CD4-positive, alpha-beta T cell (primary cell): ENCODE measurements at regions not wholly inside any gene's neighbourhood (a gene's known extent, or its start where the extent isn't known, plus 50 kb on each side); places are given as distances from the start of the nearest gene placed in this dataset.

Experiments used
- ATAC-seq: fragments of 200-7000 bp; cut with Tn5 transposase; one replicate; pipeline ENCODE4 v1.10.0; 2022; ENCODE audit warnings: mild to moderate bottlenecking; ENCODE audit not compliant: poor library complexity
- CTCF ChIA-PET: fragments of 350-600 bp; sonication (Branson Sonifier 250); formaldehyde crosslinking; loops from one replicate; lab custom pipeline; 2021; ENCODE audit warnings: antibody characterized with exemption, inconsistent platforms; lab: Charles Lee
- POLR2A ChIA-PET: fragments of 350-600 bp; sonication (Branson Sonifier 250); formaldehyde crosslinking; loops from one replicate; lab custom pipeline; 2021; ENCODE audit warnings: antibody characterized with exemption, inconsistent platforms; lab: Charles Lee
- DNase-seq, 14 experiments: peaks; one replicate each; pipeline ENCODE4 v3.0.0-alpha.2; 2013 to 2020; ENCODE audit warnings: mixed read lengths in 2 of 14
- H3K27ac ChIP-seq, 2 donors: one replicate each; pipeline versions ENCODE4 v1.5.1 to v1.7.0; 2013; ENCODE audit warnings: low read length in 2 of 2, low read depth in 1 of 2, mild to moderate bottlenecking in 1 of 2
- H3K27me3 ChIP-seq, 2 experiments: 1 replicate in 1 of 2; 2 replicates in 1 of 2; pipeline versions ENCODE4 v1.6.1 to v1.7.0; 2013; ENCODE audit warnings: low read length in 2 of 2, control low read depth in 1 of 2, mild to moderate bottlenecking in 1 of 2, moderate library complexity in 1 of 2; ENCODE audit not compliant: insufficient read depth in 2 of 2, control insufficient read depth in 1 of 2
- H3K36me3 ChIP-seq: one replicate; pipeline ENCODE4 v1.6.1; 2013; ENCODE audit warnings: low read length, control low read depth; ENCODE audit not compliant: insufficient read depth
- H3K4me1 ChIP-seq: one replicate; pipeline ENCODE4 v1.6.1; 2013; ENCODE audit warnings: low read length, control low read depth; ENCODE audit not compliant: insufficient read depth
- H3K4me3 ChIP-seq: one replicate; pipeline ENCODE4 v1.5.1; 2013; ENCODE audit warnings: mild to moderate bottlenecking, low read length, moderate library complexity
- H3K9me3 ChIP-seq, 2 experiments: 1 replicate in 1 of 2; 2 replicates in 1 of 2; pipeline versions ENCODE4 v1.6.1 to v1.7.0; 2013; ENCODE audit warnings: low read length in 2 of 2, mild to moderate bottlenecking in 2 of 2, control low read depth in 1 of 2, moderate library complexity in 1 of 2; ENCODE audit not compliant: control insufficient read depth in 1 of 2, insufficient read depth in 1 of 2
- H3K27ac Mint-ChIP-seq: one replicate; pipeline ENCODE4 v1.8.0; 2020; ENCODE audit warnings: mixed read lengths
- H3K27me3 Mint-ChIP-seq: one replicate; pipeline ENCODE4 v1.8.0; 2021; ENCODE audit warnings: mixed read lengths
- H3K36me3 Mint-ChIP-seq: one replicate; pipeline ENCODE4 v1.8.0; 2021; ENCODE audit warnings: low read depth, mixed read lengths
- H3K4me1 Mint-ChIP-seq: one replicate; pipeline ENCODE4 v1.8.0; 2021; ENCODE audit warnings: low read depth, mixed read lengths
- H3K4me3 Mint-ChIP-seq: one replicate; pipeline ENCODE4 v1.8.0; 2020; ENCODE audit warnings: mild to moderate bottlenecking, mixed read lengths
- H3K9me3 Mint-ChIP-seq: one replicate; pipeline ENCODE4 v1.8.0; 2020; ENCODE audit warnings: mixed read lengths
- CTCF ChIP-seq: fragments of 200-600 bp; IDR thresholded peaks from one replicate; pipeline ENCODE4 v1.8.0; 2022; ENCODE audit warnings: antibody characterized with exemption, mild to moderate bottlenecking
- intact Hi-C, 2 experiments: fragments of 100-400 bp; cut with DNase I in 1 of 2; cut with micrococcal nuclease in 1 of 2; formaldehyde crosslinking; loops; one replicate each; pipeline versions ENCODE4 v1.15.1 to v1.9.0; 2023 to 2025; cut with DNase I, micrococcal nuclease

GRCh38 chr1:101399222-101399621, 162.4 kb downstream of the S1PR1 start:
- Mint-ChIP-seq H3K4me1 (no peaks in the 10 kb centered on the region), H3K36me3 (no peaks in the 10 kb centered on the region), H3K9me3 (no peaks in the 10 kb centered on the region), H3K27me3 (peaks cover 4% of the 10 kb centered on the region), H3K27ac (no peak overlapping the region), H3K4me3 (no peak overlapping the region)
- ChIA-PET POLR2A (no interaction called here), CTCF (no interaction called here)
- H3K4me1 ChIP-seq: no peaks in the 10 kb centered on the region
- no peak overlapping the region for H3K4me3 ChIP-seq
- no peak for TF ChIP-seq CTCF
- DNase-seq: no peak
- no peaks in the 10 kb centered on the region for H3K9me3 ChIP-seq
- no peak for ATAC-seq
- H3K36me3 ChIP-seq: no peaks in the 10 kb centered on the region
- intact Hi-C loops: no loop called here
- no peak overlapping the region for H3K27ac ChIP-seq
- H3K27me3 ChIP-seq: no peaks in the 10 kb centered on the region

GRCh38 chr1:101406271-101406670, 169.5 kb downstream of the S1PR1 start:
- Mint-ChIP-seq H3K27me3 (no peaks in the 10 kb centered on the region), H3K4me1 (no peaks in the 10 kb centered on the region), H3K9me3 (no peaks in the 10 kb centered on the region), H3K4me3 (no peak overlapping the region), H3K27ac (no peak overlapping the region), H3K36me3 (no peaks in the 10 kb centered on the region)
- Histone ChIP-seq H3K4me3 (no peak overlapping the region), H3K27ac (no peak overlapping the region), H3K9me3 (no peaks in the 10 kb centered on the region), H3K4me1 (no peaks in the 10 kb centered on the region), H3K36me3 (no peaks in the 10 kb centered on the region), H3K27me3 (peaks cover 0 to 3% of the 10 kb centered on the region in 2 experiments)
- TF ChIP-seq CTCF: no peak
- ATAC-seq (no peak), DNase-seq (no peak)
- intact Hi-C loops: no loop called here
- POLR2A ChIA-PET: no interaction called here
- CTCF ChIA-PET: no interaction called here

- H3K9me3 ChIP-seq: no peaks in the 10 kb centered on the region
- no peak overlapping the region for H3K27ac Mint-ChIP-seq
- H3K4me1 Mint-ChIP-seq: no peaks in the 10 kb centered on the region
- H3K9me3 Mint-ChIP-seq: no peaks in the 10 kb centered on the region
- H3K36me3 ChIP-seq: no peaks in the 10 kb centered on the region
- intact Hi-C loops: no loop called here
- H3K4me3 Mint-ChIP-seq: no peak overlapping the region
- no peaks in the 10 kb centered on the region for H3K4me1 ChIP-seq
- no peaks in the 10 kb centered on the region for H3K36me3 Mint-ChIP-seq
- no peak overlapping the region for H3K4me3 ChIP-seq
- no peak for TF ChIP-seq CTCF
- CTCF ChIA-PET: no interaction called here
- POLR2A ChIA-PET: no interaction called here
- no peak for DNase-seq
- no peaks in the 10 kb centered on the region for H3K27me3 Mint-ChIP-seq
- peaks cover 0 to 3% of the 10 kb centered on the region in 2 experiments for H3K27me3 ChIP-seq
- no peak overlapping the region for H3K27ac ChIP-seq
- no peak for ATAC-seq
Observed at GRCh38 chr1:101406681-101407080, 169.9 kb downstream of the S1PR1 start.
